Cardiac fibroblast (primary cell): ENCODE measurements at regions not wholly inside any gene's neighbourhood (a gene's known extent, or its start where the extent isn't known, plus 50 kb on each side); places are given as distances from the start of the nearest gene placed in this dataset.

Experiments used
- DNase-seq, 2 donors: peaks; one replicate each; pipeline versions ENCODE4 v3.0.0 to v3.0.0-alpha.2; 2010; ENCODE audit warnings: low read depth in 2 of 2
- H3K4me3 ChIP-seq, 2 donors: replicated peaks in 1 of 2; 1 replicate in 1 of 2; 2 replicates in 1 of 2; pipeline ENCODE4 v1.5.1; 2011; ENCODE audit warnings: low read depth in 2 of 2, low read length in 2 of 2, mild to moderate bottlenecking in 2 of 2, moderate library complexity in 1 of 2
- CTCF ChIP-seq: IDR thresholded peaks from one replicate; pipeline ENCODE4 v1.5.1; 2011; ENCODE audit warnings: low read depth, mild to moderate bottlenecking, low read length, inconsistent platforms

GRCh38 chr1:60425528-60425927, 352.0 kb upstream of the C1orf87 start:
- peak; percentile 4 to 32 for DNase-seq
- no peak overlapping the region for H3K4me3 ChIP-seq
- peak; percentile 58 for TF ChIP-seq CTCF

GRCh38 chr1:60423146-60423780, 349.7 kb upstream of the C1orf87 start:
- no peak overlapping the region for H3K4me3 ChIP-seq
- no peak for TF ChIP-seq CTCF
- peak; percentile 12 to 13 for DNase-seq

DNA sequence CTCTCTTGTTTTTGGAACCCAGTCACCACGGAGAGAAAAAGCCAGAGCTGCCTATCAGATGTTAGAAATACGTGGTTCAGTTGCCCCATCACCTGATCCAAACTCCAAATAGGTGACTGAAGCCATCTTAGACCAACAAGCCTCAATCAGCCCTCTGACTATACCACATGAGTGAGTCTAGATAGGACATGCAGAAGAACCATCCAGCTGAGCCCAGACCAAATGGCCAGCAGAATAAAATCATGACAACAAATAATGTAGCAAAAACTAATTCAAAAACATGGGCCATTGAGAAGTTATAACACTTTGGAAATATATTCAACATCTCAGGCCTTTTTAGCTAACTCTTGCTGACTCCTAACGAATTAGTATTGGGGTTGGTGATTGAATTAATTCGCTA, 348.4 kb upstream of the C1orf87 start:
- TF ChIP-seq CTCF: no peak
- no peak for DNase-seq
- no peak overlapping the region for H3K4me3 ChIP-seq

- TF ChIP-seq CTCF: no peak
- no peak overlapping the region for H3K4me3 ChIP-seq
- DNase-seq: no peak
Observed at GRCh38 chr1:60419023-60419422, 345.5 kb upstream of the C1orf87 start.

- DNase-seq: peak in 1 of 2 donors; percentile 9
- no peak overlapping the region for H3K4me3 ChIP-seq
- no peak for TF ChIP-seq CTCF
Observed at GRCh38 chr1:60415696-60416095, 342.1 kb upstream of the C1orf87 start.

- no peak for TF ChIP-seq CTCF
- H3K4me3 ChIP-seq: no peak overlapping the region
- DNase-seq: no peak
Observed at GRCh38 chr1:60413091-60413490, 339.5 kb upstream of the C1orf87 start.

DNA sequence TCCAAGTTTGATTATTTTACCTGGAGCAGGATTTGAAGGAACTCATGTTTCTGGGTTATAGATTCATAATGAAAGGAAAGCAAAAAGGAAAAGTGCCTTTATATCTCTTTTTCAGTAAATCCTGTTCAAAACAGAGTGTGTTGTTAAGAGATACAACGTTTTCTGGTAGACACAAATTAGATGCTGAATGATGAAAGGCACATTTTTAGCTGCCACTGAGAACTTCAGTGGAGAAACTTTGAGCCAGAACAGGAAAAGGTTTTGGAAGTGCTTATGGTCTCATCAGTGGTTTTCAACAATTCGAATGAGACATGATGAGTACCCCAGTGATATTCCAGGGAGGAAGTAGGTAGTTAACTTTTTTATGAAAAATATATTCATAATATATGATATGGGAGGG, 338.0 kb upstream of the C1orf87 start:
- TF ChIP-seq CTCF: no peak
- no peak for DNase-seq
- no peak overlapping the region for H3K4me3 ChIP-seq
